NB4 (cell line): ENCODE measurements at regions not wholly inside any gene's neighbourhood (a gene's known extent, or its start where the extent isn't known, plus 50 kb on each side); places are given as distances from the start of the nearest gene placed in this dataset.

Experiments
- DNase-seq: peaks from one replicate; pipeline ENCODE4 v3.0.0; 2010; ENCODE audit warnings: low read depth
- H3K4me3 ChIP-seq: one replicate; pipeline ENCODE4 v1.5.1; 2011; ENCODE audit warnings: mild to moderate bottlenecking, low read depth, low read length, moderate library complexity
- MYC ChIP-seq: IDR thresholded peaks from 2 replicates; pipeline ENCODE4 v1.6.1; 2011; ENCODE audit warnings: low read depth, low read length
- POLR2A ChIP-seq: IDR thresholded peaks from 2 replicates; pipeline ENCODE4 v1.6.1; 2011; ENCODE audit warnings: mild to moderate bottlenecking; ENCODE audit not compliant: insufficient read length; ENCODE audit errors: extremely low read depth
- TF ChIP-seq, protein P1 (sequence below): IDR thresholded peaks from 2 replicates; pipeline ENCODE4 v1.6.1; 2011; ENCODE audit warnings: low read depth, low read length
- TF ChIP-seq, protein P2 (sequence below): IDR thresholded peaks from one replicate; pipeline ENCODE4 v1.5.1; 2012; ENCODE audit warnings: low read depth, low read length

DNA sequence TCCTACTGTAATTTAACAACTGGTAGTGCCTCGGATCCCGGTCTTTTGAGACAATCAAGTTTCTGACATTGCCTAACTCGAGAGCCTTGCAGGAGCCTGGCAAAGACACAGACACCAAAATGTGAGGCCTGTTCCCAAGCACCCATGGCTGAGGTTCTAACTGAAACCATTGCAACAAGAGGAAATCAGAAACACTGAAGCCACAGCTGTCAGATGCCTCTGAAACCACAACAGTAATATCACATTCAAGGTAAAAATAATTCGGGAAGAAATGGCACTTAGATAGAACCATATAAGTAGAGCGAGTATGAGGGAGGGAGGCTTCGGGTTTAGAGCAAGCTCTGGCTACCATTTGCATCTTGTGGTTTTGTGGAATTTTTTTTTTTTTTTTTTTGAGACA, 285.9 kb downstream of the FBXO15 start:
- no peak for DNase-seq
- H3K4me3 ChIP-seq: no peak overlapping the region
- TF ChIP-seq MYC (no peak), POLR2A (no peak)
- TF ChIP-seq, protein P1, sequence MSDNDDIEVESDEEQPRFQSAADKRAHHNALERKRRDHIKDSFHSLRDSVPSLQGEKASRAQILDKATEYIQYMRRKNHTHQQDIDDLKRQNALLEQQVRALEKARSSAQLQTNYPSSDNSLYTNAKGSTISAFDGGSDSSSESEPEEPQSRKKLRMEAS: no peak
- TF ChIP-seq, protein P2, sequence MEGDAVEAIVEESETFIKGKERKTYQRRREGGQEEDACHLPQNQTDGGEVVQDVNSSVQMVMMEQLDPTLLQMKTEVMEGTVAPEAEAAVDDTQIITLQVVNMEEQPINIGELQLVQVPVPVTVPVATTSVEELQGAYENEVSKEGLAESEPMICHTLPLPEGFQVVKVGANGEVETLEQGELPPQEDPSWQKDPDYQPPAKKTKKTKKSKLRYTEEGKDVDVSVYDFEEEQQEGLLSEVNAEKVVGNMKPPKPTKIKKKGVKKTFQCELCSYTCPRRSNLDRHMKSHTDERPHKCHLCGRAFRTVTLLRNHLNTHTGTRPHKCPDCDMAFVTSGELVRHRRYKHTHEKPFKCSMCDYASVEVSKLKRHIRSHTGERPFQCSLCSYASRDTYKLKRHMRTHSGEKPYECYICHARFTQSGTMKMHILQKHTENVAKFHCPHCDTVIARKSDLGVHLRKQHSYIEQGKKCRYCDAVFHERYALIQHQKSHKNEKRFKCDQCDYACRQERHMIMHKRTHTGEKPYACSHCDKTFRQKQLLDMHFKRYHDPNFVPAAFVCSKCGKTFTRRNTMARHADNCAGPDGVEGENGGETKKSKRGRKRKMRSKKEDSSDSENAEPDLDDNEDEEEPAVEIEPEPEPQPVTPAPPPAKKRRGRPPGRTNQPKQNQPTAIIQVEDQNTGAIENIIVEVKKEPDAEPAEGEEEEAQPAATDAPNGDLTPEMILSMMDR: no peak

DNA sequence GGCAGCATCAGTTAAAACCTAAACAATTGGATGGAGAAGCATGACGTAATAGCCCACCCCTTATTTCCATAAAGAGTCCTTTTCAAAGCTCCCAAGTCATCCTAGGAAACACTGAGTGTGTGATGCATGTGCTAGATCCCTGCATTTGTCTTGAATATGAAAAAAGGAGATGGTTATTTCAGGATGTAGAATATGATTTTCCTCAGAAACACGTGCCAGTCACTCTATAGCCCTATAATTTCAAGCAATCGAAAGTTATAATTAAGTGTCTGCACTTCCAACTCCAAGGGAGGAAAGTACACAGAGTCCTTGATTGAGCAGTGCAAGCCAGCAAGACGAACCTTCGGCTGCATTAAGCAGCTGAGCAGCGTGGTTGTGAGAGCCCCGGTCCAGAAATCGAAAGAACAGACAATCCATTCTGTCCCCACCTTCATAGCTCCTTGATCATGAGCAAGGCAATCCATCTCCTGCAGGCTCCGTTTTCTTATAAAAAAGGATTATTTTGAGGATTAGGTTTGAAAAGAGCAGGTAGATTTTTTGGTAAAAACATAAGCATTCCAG, 287.7 kb downstream of the FBXO15 start:
- TF ChIP-seq MYC (no peak), POLR2A (no peak)
- TF ChIP-seq, protein P2: no peak
- TF ChIP-seq, protein P1: no peak
- no peak for DNase-seq
- no peak overlapping the region for H3K4me3 ChIP-seq

DNA sequence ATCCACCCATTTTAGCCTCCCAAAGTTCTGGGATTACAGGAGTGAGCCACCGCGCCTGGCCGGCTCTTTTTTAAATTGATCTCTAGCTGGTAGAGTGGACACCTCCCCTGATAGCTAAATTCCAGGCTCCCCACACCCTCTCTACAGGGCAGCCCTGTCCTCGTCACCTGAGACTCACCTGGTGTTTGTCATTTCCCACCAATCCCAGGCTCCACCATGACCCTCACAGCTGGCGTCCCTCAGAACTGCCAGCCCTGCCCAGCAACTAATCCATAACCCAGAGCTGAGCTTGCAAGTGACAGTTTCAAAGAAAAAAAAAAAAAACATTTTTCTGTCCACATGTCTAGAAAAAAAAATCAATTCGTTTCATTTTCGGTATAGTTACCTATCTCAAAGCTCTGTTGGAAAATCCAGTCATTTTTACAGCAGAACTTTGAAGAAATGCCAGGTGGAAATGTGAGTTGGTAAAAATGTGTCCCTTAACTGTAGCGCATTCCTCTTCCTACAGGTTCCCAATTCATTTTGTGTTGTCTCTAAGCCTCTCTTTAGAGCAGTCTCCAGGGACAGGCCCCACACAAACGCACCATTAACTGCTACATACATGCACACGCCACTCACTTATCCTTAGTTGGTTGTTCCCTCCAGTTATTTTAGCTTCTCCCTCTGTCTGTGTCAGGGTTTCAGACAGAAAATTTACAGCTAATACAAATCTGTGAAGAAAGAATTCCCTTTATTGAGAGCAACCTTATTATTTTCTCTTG, 294.7 kb downstream of the FBXO15 start:
- no peak for TF ChIP-seq POLR2A
- TF ChIP-seq, protein P1: no peak
- TF ChIP-seq, protein P2: no peak
- no peak for TF ChIP-seq MYC
- H3K4me3 ChIP-seq: no peak overlapping the region
- no peak for DNase-seq

DNA sequence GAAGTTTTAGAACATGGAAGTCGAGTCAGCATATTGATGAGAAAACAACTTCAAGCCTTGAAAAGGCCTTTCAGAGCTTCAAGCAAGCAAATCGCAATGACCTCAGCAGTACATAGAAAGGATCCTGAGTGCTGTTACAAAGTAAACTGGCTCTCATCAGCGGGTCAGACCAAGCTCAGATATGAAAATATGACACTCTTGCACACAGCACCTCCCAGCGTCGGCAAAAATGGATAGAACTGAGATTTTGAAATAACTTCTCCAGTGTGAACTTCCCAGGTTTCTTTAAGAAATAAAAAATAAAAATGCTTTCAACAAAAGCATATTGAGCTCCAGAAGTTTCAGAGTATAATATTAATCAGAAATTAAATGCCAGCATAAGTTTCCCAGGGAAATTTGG, 296.9 kb downstream of the FBXO15 start:
- TF ChIP-seq POLR2A (no peak), MYC (no peak)
- TF ChIP-seq, protein P2: no peak
- TF ChIP-seq, protein P1: no peak
- no peak overlapping the region for H3K4me3 ChIP-seq
- DNase-seq: no peak

DNA sequence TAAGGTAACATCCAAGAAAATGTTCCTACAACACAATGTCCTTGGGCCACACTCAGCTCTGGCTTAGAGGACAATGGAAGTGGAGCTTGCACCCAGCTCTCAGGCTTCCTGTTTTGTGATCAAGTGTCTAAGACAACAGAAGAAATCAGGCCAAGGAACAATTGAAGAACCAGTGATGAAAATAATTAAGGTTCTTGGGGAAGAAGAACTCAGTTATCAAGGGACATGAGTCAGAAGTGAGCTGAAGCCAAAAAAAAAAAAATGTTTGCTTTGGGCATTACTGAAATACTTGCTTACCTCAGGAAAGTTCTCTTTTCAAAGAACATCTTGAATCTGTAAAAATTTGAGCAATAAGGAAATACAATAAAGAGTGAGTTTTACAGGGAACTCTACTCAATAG, 299.0 kb downstream of the FBXO15 start:
- H3K4me3 ChIP-seq: no peak overlapping the region
- TF ChIP-seq MYC (no peak), POLR2A (no peak)
- TF ChIP-seq, protein P1: no peak
- TF ChIP-seq, protein P2: no peak
- no peak for DNase-seq
